Type B pancreatic cell (in vitro differentiated cells): ENCODE measurements at regions not wholly inside any gene's neighbourhood (a gene's known extent, or its start where the extent isn't known, plus 50 kb on each side); places are given as distances from the start of the nearest gene placed in this dataset.

Experiments
- DNase-seq: peaks from one replicate; pipeline ENCODE4 v3.0.0; 2021; ENCODE audit warnings: mixed read lengths; ENCODE audit not compliant: unreplicated experiment; ENCODE audit errors: extremely low spot score
- H3K27ac Mint-ChIP-seq: 2 replicates; pipeline ENCODE4 v1.8.0; 2021; ENCODE audit warnings: mild to moderate bottlenecking, mixed read lengths
- H3K27me3 Mint-ChIP-seq: 2 replicates; pipeline ENCODE4 v1.8.0; 2021; ENCODE audit warnings: mixed read lengths
- H3K36me3 Mint-ChIP-seq: 2 replicates; pipeline ENCODE4 v1.8.0; 2021; ENCODE audit warnings: mixed read lengths
- H3K4me1 Mint-ChIP-seq: one replicate; pipeline ENCODE4 v1.8.0; 2021; ENCODE audit warnings: mixed read lengths; ENCODE audit not compliant: unreplicated experiment
- H3K4me3 Mint-ChIP-seq: 2 replicates; pipeline ENCODE4 v1.8.0; 2021; ENCODE audit warnings: mild to moderate bottlenecking, mixed read lengths
- H3K9me3 Mint-ChIP-seq: 2 replicates; pipeline ENCODE4 v1.8.0; 2021; ENCODE audit warnings: mixed read lengths
- CTCF ChIP-seq: fragments of 200-600 bp; sonication (generic); conservative IDR thresholded peaks from 2 replicates; pipeline ENCODE4 v1.5.0; 2021; ENCODE audit warnings: antibody characterized with exemption, mild to moderate bottlenecking

GRCh38 chr5:123756318-123756665, 244.3 kb downstream of the CSNK1G3 start:
- no peak for TF ChIP-seq CTCF
- Mint-ChIP-seq H3K27me3 (peaks cover 4% of the 10 kb centered on the region), H3K9me3 (no peaks in the 10 kb centered on the region), H3K4me1 (peaks cover 23% of the 10 kb centered on the region), H3K36me3 (no peaks in the 10 kb centered on the region), H3K4me3 (no peak overlapping the region), H3K27ac (peak overlapping the region; percentile 62)
- DNase-seq: no peak

GRCh38 chr5:123755653-123756317, 243.8 kb downstream of the CSNK1G3 start:
- Mint-ChIP-seq H3K36me3 (no peaks in the 10 kb centered on the region), H3K27me3 (peaks cover 4% of the 10 kb centered on the region), H3K4me3 (peak overlapping the region; percentile 20), H3K9me3 (no peaks in the 10 kb centered on the region), H3K4me1 (peaks cover 23% of the 10 kb centered on the region), H3K27ac (peak overlapping the region; percentile 62)
- no peak for DNase-seq
- no peak for TF ChIP-seq CTCF

DNA sequence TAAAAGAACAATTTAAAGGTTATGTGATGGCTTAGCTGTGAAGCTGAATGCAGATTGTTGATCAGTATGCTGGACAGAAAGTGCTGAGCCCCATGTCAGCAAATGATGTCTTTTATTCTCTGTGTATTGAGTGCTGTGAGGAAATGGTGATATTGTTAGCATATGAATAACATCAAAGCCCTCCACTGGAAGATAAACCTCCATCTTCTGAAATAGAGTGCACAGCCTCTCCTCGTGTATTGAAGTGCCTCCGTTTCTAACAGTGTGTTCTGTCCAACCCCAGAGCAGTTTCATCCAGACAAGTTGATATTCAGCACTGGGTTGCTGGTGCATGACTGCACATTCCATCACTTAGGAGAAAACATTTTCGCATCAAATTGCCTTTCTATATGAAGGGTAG, 242.9 kb downstream of the CSNK1G3 start:
- TF ChIP-seq CTCF: no peak
- H3K4me1 Mint-ChIP-seq: peaks cover 23% of the 10 kb centered on the region
- H3K27ac Mint-ChIP-seq: peak overlapping the region; percentile 39
- peak overlapping the region; percentile 49 for H3K4me3 Mint-ChIP-seq
- no peaks in the 10 kb centered on the region for H3K36me3 Mint-ChIP-seq
- DNase-seq: no peak
- H3K27me3 Mint-ChIP-seq: peaks cover 4% of the 10 kb centered on the region
- H3K9me3 Mint-ChIP-seq: no peaks in the 10 kb centered on the region

DNA sequence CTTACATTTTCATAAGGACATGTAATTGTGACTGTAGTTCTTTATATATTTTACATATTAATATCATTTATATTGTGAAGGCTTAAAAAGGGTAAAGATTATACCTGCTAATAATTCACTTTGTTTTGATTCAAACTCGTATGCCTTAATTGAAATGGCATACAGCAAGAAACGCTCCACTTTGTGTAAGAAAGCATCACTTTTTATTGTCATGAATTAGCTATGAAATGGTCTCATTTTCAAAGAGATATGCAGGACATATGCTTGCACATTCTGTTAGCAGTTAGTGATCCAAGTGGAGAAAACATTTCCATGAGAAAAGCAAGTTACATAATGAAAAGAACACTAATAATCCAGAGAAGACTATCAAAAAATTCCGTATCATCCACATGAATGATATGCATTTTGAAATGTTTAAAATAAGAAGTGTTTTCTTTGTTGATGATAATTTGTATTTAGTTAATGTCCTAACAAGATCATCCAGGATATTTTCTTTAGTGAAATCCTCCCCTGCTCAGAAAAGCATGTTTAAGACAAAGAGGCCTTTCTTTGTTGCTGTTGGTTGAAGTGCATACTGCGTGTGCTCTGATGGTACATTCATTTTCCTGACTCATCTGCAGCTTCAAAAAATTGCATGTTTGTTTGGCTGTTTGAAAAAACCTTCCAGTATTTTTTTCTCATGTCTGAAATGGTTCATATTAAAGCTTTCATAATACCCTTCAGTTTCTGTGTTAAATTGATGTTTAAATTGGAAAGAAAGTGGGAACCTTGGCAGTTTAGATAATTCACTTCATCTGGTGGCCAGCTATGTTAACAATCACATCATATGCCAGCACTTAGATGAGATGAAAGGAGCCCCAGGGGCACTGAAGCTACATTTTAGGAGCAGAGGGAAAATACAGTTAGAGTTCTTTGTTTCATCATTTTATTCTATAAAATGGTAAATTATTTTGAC, 242.2 kb downstream of the CSNK1G3 start:
- H3K27ac Mint-ChIP-seq: peak overlapping the region; percentile 52
- H3K36me3 Mint-ChIP-seq: no peaks in the 10 kb centered on the region
- H3K9me3 Mint-ChIP-seq: no peaks in the 10 kb centered on the region
- DNase-seq: no peak
- TF ChIP-seq CTCF: no peak
- H3K4me3 Mint-ChIP-seq: no peak overlapping the region
- H3K4me1 Mint-ChIP-seq: peaks cover 23% of the 10 kb centered on the region
- H3K27me3 Mint-ChIP-seq: peaks cover 4% of the 10 kb centered on the region

- no peak overlapping the region for H3K27ac Mint-ChIP-seq
- no peak for TF ChIP-seq CTCF
- no peaks in the 10 kb centered on the region for H3K9me3 Mint-ChIP-seq
- H3K4me3 Mint-ChIP-seq: no peak overlapping the region
- no peaks in the 10 kb centered on the region for H3K36me3 Mint-ChIP-seq
- H3K4me1 Mint-ChIP-seq: peaks cover 23% of the 10 kb centered on the region
- peaks cover 4% of the 10 kb centered on the region for H3K27me3 Mint-ChIP-seq
- no peak for DNase-seq
These were observed 241.4 kb downstream of the CSNK1G3 start for GRCh38 chr5:123753180-123753936.
